Activated B cell treated with CpG ODN at 0.5 μM for 24 hours (primary cell): ENCODE measurements at regions not wholly inside any gene's neighbourhood (a gene's known extent, or its start where the extent isn't known, plus 50 kb on each side); places are given as distances from the start of the nearest gene placed in this dataset.

Experiments
- ATAC-seq: fragments of 200-7000 bp; cut with Tn5 transposase; one replicate; pipeline ENCODE4 v1.10.0; 2021; ENCODE audit warnings: low read depth, mild to moderate bottlenecking, moderate library complexity
- CTCF ChIA-PET: fragments of 350-600 bp; sonication (Branson Sonifier 250); formaldehyde crosslinking; loops from one replicate; lab custom pipeline; 2021; ENCODE audit warnings: antibody characterized with exemption; lab: Charles Lee
- POLR2A ChIA-PET: fragments of 350-600 bp; sonication (Branson Sonifier 250); formaldehyde crosslinking; loops from one replicate; lab custom pipeline; 2021; ENCODE audit warnings: antibody characterized with exemption; lab: Charles Lee
- DNase-seq: peaks from one replicate; pipeline ENCODE4 v3.0.0; 2022
- H3K27ac Mint-ChIP-seq: one replicate; pipeline ENCODE4 v1.8.0; 2020; ENCODE audit warnings: mixed read lengths
- H3K27me3 Mint-ChIP-seq: one replicate; pipeline ENCODE4 v1.8.0; 2021; ENCODE audit warnings: mixed read lengths
- H3K36me3 Mint-ChIP-seq: one replicate; pipeline ENCODE4 v1.8.0; 2021; ENCODE audit warnings: low read depth, mixed read lengths
- H3K4me1 Mint-ChIP-seq: one replicate; pipeline ENCODE4 v1.8.0; 2021; ENCODE audit warnings: mixed read lengths
- H3K4me3 Mint-ChIP-seq: one replicate; pipeline ENCODE4 v1.8.0; 2020; ENCODE audit warnings: mild to moderate bottlenecking, mixed read lengths
- H3K9me3 Mint-ChIP-seq: one replicate; pipeline ENCODE4 v1.8.0; 2020; ENCODE audit warnings: mixed read lengths
- CTCF ChIP-seq: fragments of 200-600 bp; IDR thresholded peaks from one replicate; pipeline ENCODE4 v1.8.0; 2022; ENCODE audit warnings: antibody characterized with exemption, mild to moderate bottlenecking
- intact Hi-C: fragments of 100-400 bp; cut with micrococcal nuclease; formaldehyde crosslinking; loops from one replicate; pipeline ENCODE4 v1.15.1; 2024

- intact Hi-C loops = no loop called here
- ChIA-PET CTCF (no interaction called here), POLR2A (no interaction called here)
- Mint-ChIP-seq H3K9me3 (no peaks in the 10 kb centered on the region), H3K4me1 (no peaks in the 10 kb centered on the region), H3K36me3 (no peaks in the 10 kb centered on the region), H3K27ac (no peak overlapping the region), H3K4me3 (no peak overlapping the region), H3K27me3 (peaks cover 6% of the 10 kb centered on the region)
- no peak for TF ChIP-seq CTCF
- ATAC-seq (no peak), DNase-seq (no peak)
Observed at GRCh38 chr2:503288-503999, 173.8 kb downstream of the TMEM18 start.

- H3K36me3 Mint-ChIP-seq = no peaks in the 10 kb centered on the region
- intact Hi-C loops = no loop called here
- H3K9me3 Mint-ChIP-seq = no peaks in the 10 kb centered on the region
- CTCF ChIA-PET = no interaction called here
- no peak overlapping the region for H3K27ac Mint-ChIP-seq
- H3K4me3 Mint-ChIP-seq = no peak overlapping the region
- TF ChIP-seq CTCF = no peak
- DNase-seq (no peak), ATAC-seq (no peak)
- H3K27me3 Mint-ChIP-seq = peaks cover 6% of the 10 kb centered on the region
- no peaks in the 10 kb centered on the region for H3K4me1 Mint-ChIP-seq
- POLR2A ChIA-PET = no interaction called here
Observed at GRCh38 chr2:502831-503230, 174.4 kb downstream of the TMEM18 start.

- no peaks in the 10 kb centered on the region for H3K9me3 Mint-ChIP-seq
- no peak overlapping the region for H3K27ac Mint-ChIP-seq
- CTCF ChIA-PET = no interaction called here
- DNase-seq (no peak), ATAC-seq (no peak)
- peaks cover 6% of the 10 kb centered on the region for H3K27me3 Mint-ChIP-seq
- H3K36me3 Mint-ChIP-seq = no peaks in the 10 kb centered on the region
- POLR2A ChIA-PET = no interaction called here
- H3K4me1 Mint-ChIP-seq = no peaks in the 10 kb centered on the region
- intact Hi-C loops = no loop called here
- no peak overlapping the region for H3K4me3 Mint-ChIP-seq
- no peak for TF ChIP-seq CTCF
Observed at GRCh38 chr2:501667-502066, 175.5 kb downstream of the TMEM18 start.

DNA sequence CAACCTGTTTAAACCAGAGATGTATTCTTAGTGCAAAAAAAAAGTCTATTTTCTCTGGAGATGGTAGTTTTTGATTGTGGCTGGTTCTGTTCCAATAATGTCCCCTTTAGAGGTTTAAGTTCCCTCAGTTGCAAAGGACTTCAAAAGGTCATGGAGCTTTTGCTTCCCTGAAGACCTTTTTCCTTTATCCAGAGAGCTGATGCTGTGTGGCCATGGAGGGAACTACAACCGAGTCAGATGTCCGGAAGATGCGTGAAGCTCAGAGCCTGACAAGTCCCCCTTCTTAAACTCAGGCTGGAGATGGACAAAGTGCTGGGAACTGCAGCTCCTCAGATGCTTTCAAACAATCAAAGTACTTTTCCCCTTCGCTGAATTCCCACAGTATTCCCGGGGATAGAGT, 176.1 kb downstream of the TMEM18 start:
- no peak for ATAC-seq
- CTCF ChIA-PET = no interaction called here

GRCh38 chr2:499726-500125, 177.5 kb downstream of the TMEM18 start:
- no peaks in the 10 kb centered on the region for H3K4me1 Mint-ChIP-seq
- H3K9me3 Mint-ChIP-seq = no peaks in the 10 kb centered on the region
- no peak for ATAC-seq
- no peak overlapping the region for H3K4me3 Mint-ChIP-seq
- ChIA-PET CTCF (no interaction called here), POLR2A (no interaction called here)
- TF ChIP-seq CTCF = no peak
- no peak overlapping the region for H3K27ac Mint-ChIP-seq
- H3K36me3 Mint-ChIP-seq = no peaks in the 10 kb centered on the region
- DNase-seq = no peak
- peaks cover 5% of the 10 kb centered on the region for H3K27me3 Mint-ChIP-seq
- intact Hi-C loops = no loop called here

More for the DNA sequence above, 176.1 kb downstream of the TMEM18 start:
- Mint-ChIP-seq H3K9me3 (no peaks in the 10 kb centered on the region), H3K27ac (no peak overlapping the region), H3K4me3 (no peak overlapping the region), H3K27me3 (peaks cover 6% of the 10 kb centered on the region), H3K4me1 (no peaks in the 10 kb centered on the region), H3K36me3 (no peaks in the 10 kb centered on the region)
- POLR2A ChIA-PET = no interaction called here
- DNase-seq = no peak
- intact Hi-C loops = no loop called here
- TF ChIP-seq CTCF = no peak
